Uterus (tissue), 2 donors: ENCODE measurements at regions not wholly inside any gene's neighbourhood (a gene's known extent, or its start where the extent isn't known, plus 50 kb on each side); places are given as distances from the start of the nearest gene placed in this dataset.

Experiments
- CTCF ChIP-seq, 4 experiments: fragments of 200-600 bp in 2 of 4; fragments of 450-650 bp in 2 of 4; sonication (generic) in 2 of 4; IDR thresholded peaks; one replicate each; pipeline ENCODE4 v1.5.1; 2016 to 2019; ENCODE audit warnings: antibody characterized with exemption in 4 of 4, mild to moderate bottlenecking in 2 of 4, moderate library complexity in 1 of 4
- POLR2A ChIP-seq, 2 donors: fragments of 450-650 bp; IDR thresholded peaks; one replicate each; pipeline ENCODE4 v1.6.1; 2016; ENCODE audit warnings: antibody characterized with exemption in 2 of 2, mild to moderate bottlenecking in 1 of 2, moderate library complexity in 1 of 2

GRCh38 chr1:58047265-58047858, 499.2 kb downstream of the OMA1 start:
- TF ChIP-seq CTCF (IDR thresholded peaks at IDR 0.05) (peak in 2 of 4 experiments; percentile 16 to 17), POLR2A (IDR thresholded peaks at IDR 0.05) (no peak)
